ENCODE measurements at regions not wholly inside any gene's neighbourhood (a gene's known extent, or its start where the extent isn't known, plus 50 kb on each side); places are given as distances from the start of the nearest gene placed in this dataset.

GRCh38 chr7:91375378-91375777 is 111.1 kb downstream of the FZD1 start:
- no peak overlapping the region for H3K4me3 ChIP-seq
- DNase-seq (no peak), ATAC-seq (no peak)
- WGBS, 2 donors = 83 to 85% methylated on average over 2 of the region's 2 CpGs
- H3K36me3 ChIP-seq (replicated peaks in 1 of 2; ENCODE audit: insufficient read depth in 1 of 2, low read depth in 2 of 2) = no peaks in the 10 kb centered on the region
- TF ChIP-seq CTCF (IDR thresholded peaks at IDR 0.05) (no peak), POLR2A (IDR thresholded peaks at IDR 0.05) (no peak)
- H3K4me1 ChIP-seq = no peaks in the 10 kb centered on the region
- intact Hi-C loops (cut with DNase I) = no loop called here
- H3K27me3 ChIP-seq = no peaks in the 10 kb centered on the region
- H3K27ac ChIP-seq = no peak overlapping the region
- H3K9me3 ChIP-seq = no peaks in the 10 kb centered on the region

GRCh38 chr7:91378131-91378530 is 113.9 kb downstream of the FZD1 start:
- Histone ChIP-seq H3K4me1 (no peaks in the 10 kb centered on the region), H3K36me3 (replicated peaks in 1 of 2; ENCODE audit: insufficient read depth in 1 of 2, low read depth in 2 of 2) (no peaks in the 10 kb centered on the region), H3K9me3 (no peaks in the 10 kb centered on the region), H3K27ac (no peak overlapping the region), H3K27me3 (no peaks in the 10 kb centered on the region), H3K4me3 (no peak overlapping the region)
- 73 to 87% methylated on average over 2 of the region's 2 CpGs for WGBS, 2 donors
- ATAC-seq (no peak), DNase-seq (no peak)
- TF ChIP-seq CTCF (IDR thresholded peaks at IDR 0.05) = no peak
- TF ChIP-seq POLR2A (IDR thresholded peaks at IDR 0.05) = no peak
- intact Hi-C loops (cut with DNase I) = no loop called here

- WGBS, 2 donors = 54 to 60% methylated on average over 2 of the region's 2 CpGs
- Histone ChIP-seq H3K27ac (no peak overlapping the region), H3K4me3 (no peak overlapping the region), H3K36me3 (replicated peaks in 1 of 2; ENCODE audit: insufficient read depth in 1 of 2, low read depth in 2 of 2) (no peaks in the 10 kb centered on the region), H3K9me3 (no peaks in the 10 kb centered on the region), H3K27me3 (no peaks in the 10 kb centered on the region), H3K4me1 (no peaks in the 10 kb centered on the region)
- no peak for DNase-seq
- no peak for ATAC-seq
- TF ChIP-seq CTCF (IDR thresholded peaks at IDR 0.05) (no peak), POLR2A (IDR thresholded peaks at IDR 0.05) (no peak)
- intact Hi-C loops (cut with DNase I) = no loop called here
Observed at GRCh38 chr7:91379236-91379635, 115.0 kb downstream of the FZD1 start.

DNA sequence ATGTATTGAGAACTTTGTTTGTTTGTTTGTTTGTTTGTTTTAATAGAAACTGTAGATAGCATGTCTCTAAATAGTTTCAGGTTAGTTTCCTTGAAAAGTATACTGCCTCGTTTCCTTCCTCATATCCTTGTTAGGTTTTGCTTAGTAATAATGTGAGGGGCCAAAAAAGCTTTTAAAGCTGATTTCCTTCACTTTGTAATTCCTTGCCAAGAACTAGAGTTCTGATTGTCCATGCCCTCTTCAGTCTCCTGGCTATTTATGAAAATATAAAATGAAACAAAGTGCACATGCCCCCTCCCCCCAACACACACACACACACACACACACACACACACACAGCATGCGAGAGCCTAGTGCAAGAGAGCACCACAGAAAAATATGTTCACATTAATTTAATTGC is 115.8 kb downstream of the FZD1 start:
- DNase-seq (no peak), ATAC-seq (no peak)
- no peak overlapping the region for H3K4me3 ChIP-seq
- H3K9me3 ChIP-seq = no peaks in the 10 kb centered on the region
- 35 to 63% methylated on average over 2 of the region's 2 CpGs for WGBS, 2 donors
- H3K36me3 ChIP-seq (replicated peaks in 1 of 2; ENCODE audit: insufficient read depth in 1 of 2, low read depth in 2 of 2) = no peaks in the 10 kb centered on the region
- no peaks in the 10 kb centered on the region for H3K4me1 ChIP-seq
- no peak overlapping the region for H3K27ac ChIP-seq
- H3K27me3 ChIP-seq = no peaks in the 10 kb centered on the region
- intact Hi-C loops (cut with DNase I) = no loop called here
- TF ChIP-seq POLR2A (IDR thresholded peaks at IDR 0.05) (no peak), CTCF (IDR thresholded peaks at IDR 0.05) (no peak)

- intact Hi-C loops (cut with DNase I) = no loop called here
- Histone ChIP-seq H3K4me3 (no peak overlapping the region), H3K27me3 (no peaks in the 10 kb centered on the region), H3K9me3 (no peaks in the 10 kb centered on the region), H3K4me1 (no peaks in the 10 kb centered on the region), H3K27ac (no peak overlapping the region), H3K36me3 (replicated peaks in 1 of 2; ENCODE audit: insufficient read depth in 1 of 2, low read depth in 2 of 2) (no peaks in the 10 kb centered on the region)
- 70 to 73% methylated on average over 7 of the region's 7 CpGs for WGBS, 2 donors
- DNase-seq = no peak
- TF ChIP-seq POLR2A (IDR thresholded peaks at IDR 0.05) (no peak), CTCF (IDR thresholded peaks at IDR 0.05) (no peak)
- no peak for ATAC-seq
Observed at GRCh38 chr7:91383053-91383904, 119.0 kb downstream of the FZD1 start.
